GM12872 (cell line): ENCODE measurements at regions not wholly inside any gene's neighbourhood (a gene's known extent, or its start where the extent isn't known, plus 50 kb on each side); places are given as distances from the start of the nearest gene placed in this dataset.

Experiments used
- CTCF ChIP-seq: IDR thresholded peaks from 3 replicates; pipeline ENCODE4 v1.5.1; 2011; ENCODE audit warnings: low read depth, mild to moderate bottlenecking, low read length, moderate library complexity; ENCODE audit not compliant: insufficient read depth

- TF ChIP-seq CTCF = no peak
Observed at GRCh38 chr5:93073547-93073946, 507.5 kb downstream of the NR2F1-AS1 start.

DNA sequence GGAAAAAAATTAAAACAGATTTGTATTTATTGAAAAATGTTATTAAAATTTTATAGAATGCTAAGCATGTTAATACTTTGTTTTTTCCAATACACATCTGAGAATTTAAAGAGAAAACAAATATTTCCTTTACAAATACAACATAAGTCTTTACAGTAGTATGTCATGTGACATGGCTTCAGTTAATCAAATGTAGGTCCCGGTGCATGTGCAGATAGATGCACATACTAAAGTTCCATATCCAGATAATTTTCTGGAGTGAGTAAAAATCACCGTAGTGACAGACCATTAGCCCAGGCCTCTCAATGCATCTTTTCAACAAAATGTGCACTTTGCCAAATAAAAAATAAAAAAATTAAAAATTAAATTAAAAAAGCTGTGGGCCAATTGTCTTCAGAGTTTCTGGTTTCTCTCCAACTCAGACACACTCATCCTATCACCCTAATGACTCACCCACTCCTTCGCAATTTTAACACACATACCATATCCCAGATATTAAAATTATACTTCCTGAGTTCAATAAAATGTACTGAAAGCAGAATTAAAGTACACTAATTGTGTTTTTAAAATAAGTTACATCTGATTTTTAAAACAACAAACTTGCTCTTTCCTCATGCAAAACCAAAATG, 508.1 kb downstream of the NR2F1-AS1 start:
- no peak for TF ChIP-seq CTCF

- no peak for TF ChIP-seq CTCF
Observed at GRCh38 chr5:93071710-93072109, 509.3 kb downstream of the NR2F1-AS1 start.

- TF ChIP-seq CTCF = no peak
Observed at GRCh38 chr5:93070938-93071337, 510.1 kb downstream of the NR2F1-AS1 start.

- TF ChIP-seq CTCF = no peak
Observed at GRCh38 chr5:93069276-93069675, 511.7 kb downstream of the NR2F1-AS1 start.

GRCh38 chr5:93062548-93062947, 518.5 kb downstream of the NR2F1-AS1 start:
- TF ChIP-seq CTCF = peak; percentile 40; the same call in 2 of the 3 replicates

DNA sequence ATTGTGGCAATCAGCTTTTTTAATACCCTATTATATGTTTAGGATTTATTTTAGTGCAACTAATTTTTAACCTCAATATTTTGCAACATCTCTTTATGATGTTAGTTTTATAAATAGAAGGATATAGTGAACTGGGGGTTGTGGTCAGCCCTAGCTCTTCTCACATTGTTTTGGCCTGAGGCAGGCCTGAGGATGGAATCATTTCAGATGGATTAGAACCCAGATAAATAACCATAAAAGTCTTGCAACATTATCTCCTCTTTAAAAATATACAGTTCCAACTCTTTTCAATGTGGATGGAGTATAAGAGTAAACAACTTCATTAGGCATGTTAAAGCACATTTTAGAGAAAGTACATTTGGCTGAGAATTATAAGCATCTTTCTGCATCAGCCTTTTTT, 522.7 kb downstream of the NR2F1-AS1 start:
- no peak for TF ChIP-seq CTCF
